HL-60 (cell line): ENCODE measurements at regions not wholly inside any gene's neighbourhood (a gene's known extent, or its start where the extent isn't known, plus 50 kb on each side); places are given as distances from the start of the nearest gene placed in this dataset.

Source experiments
- DNase-seq, 2 experiments: peaks; one replicate each; pipeline ENCODE4 v3.0.0-alpha.2; 2010 to 2020; ENCODE audit warnings: low read depth in 1 of 2, low spot score in 1 of 2
- H3K27ac ChIP-seq: fragments of 250-450 bp; sonication (Bioruptor Pico); replicated peaks from 2 replicates; pipeline ENCODE4 v1.5.1; 2020; ENCODE audit warnings: mild to moderate bottlenecking, moderate library complexity
- H3K27me3 ChIP-seq: fragments of 250-450 bp; sonication (Bioruptor Pico); 2 replicates; pipeline ENCODE4 v1.5.1; 2021; ENCODE audit warnings: mild to moderate bottlenecking, moderate library complexity; ENCODE audit not compliant: insufficient read depth, poor library complexity, severe bottlenecking
- H3K4me3 ChIP-seq: replicated peaks from 2 replicates; pipeline ENCODE4 v1.5.1; 2011; ENCODE audit warnings: mild to moderate bottlenecking, control low read depth, low read length; ENCODE audit not compliant: insufficient read depth
- GABPA ChIP-seq: IDR thresholded peaks from 2 replicates; pipeline ENCODE4 v1.6.1; 2012; ENCODE audit warnings: low read depth
- POLR2AphosphoS5 ChIP-seq: IDR thresholded peaks from 2 replicates; pipeline ENCODE4 v1.6.1; 2012; ENCODE audit warnings: low read depth
- REST ChIP-seq: IDR thresholded peaks from 2 replicates; pipeline ENCODE4 v1.6.1; 2012; ENCODE audit warnings: low read depth; ENCODE audit not compliant: insufficient replicate concordance
- SPI1 ChIP-seq: IDR thresholded peaks from 2 replicates; pipeline ENCODE4 v1.6.1; 2012; ENCODE audit warnings: low read depth, mild to moderate bottlenecking, borderline replicate concordance
- TF ChIP-seq, protein P1 (sequence below): IDR thresholded peaks from one replicate; pipeline ENCODE4 v1.5.1; 2011; ENCODE audit warnings: low read length, control low read depth, inconsistent platforms; ENCODE audit not compliant: insufficient read depth

GRCh38 chr14:100399052-100399849 is 76.1 kb downstream of the SLC25A47 start:
- no peak for DNase-seq
- Histone ChIP-seq H3K27ac (no peak overlapping the region), H3K27me3 (no peaks in the 10 kb centered on the region), H3K4me3 (no peak overlapping the region)
- TF ChIP-seq SPI1, result no peak
- TF ChIP-seq, protein P1, sequence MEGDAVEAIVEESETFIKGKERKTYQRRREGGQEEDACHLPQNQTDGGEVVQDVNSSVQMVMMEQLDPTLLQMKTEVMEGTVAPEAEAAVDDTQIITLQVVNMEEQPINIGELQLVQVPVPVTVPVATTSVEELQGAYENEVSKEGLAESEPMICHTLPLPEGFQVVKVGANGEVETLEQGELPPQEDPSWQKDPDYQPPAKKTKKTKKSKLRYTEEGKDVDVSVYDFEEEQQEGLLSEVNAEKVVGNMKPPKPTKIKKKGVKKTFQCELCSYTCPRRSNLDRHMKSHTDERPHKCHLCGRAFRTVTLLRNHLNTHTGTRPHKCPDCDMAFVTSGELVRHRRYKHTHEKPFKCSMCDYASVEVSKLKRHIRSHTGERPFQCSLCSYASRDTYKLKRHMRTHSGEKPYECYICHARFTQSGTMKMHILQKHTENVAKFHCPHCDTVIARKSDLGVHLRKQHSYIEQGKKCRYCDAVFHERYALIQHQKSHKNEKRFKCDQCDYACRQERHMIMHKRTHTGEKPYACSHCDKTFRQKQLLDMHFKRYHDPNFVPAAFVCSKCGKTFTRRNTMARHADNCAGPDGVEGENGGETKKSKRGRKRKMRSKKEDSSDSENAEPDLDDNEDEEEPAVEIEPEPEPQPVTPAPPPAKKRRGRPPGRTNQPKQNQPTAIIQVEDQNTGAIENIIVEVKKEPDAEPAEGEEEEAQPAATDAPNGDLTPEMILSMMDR, result no peak
- no peak for TF ChIP-seq POLR2AphosphoS5
- TF ChIP-seq GABPA, result no peak
- TF ChIP-seq REST, result no peak

- no peak overlapping the region for H3K4me3 ChIP-seq
- TF ChIP-seq SPI1 (no peak), REST (no peak), POLR2AphosphoS5 (no peak), GABPA (no peak)
- TF ChIP-seq, protein P1, result no peak
- no peak overlapping the region for H3K27ac ChIP-seq
- H3K27me3 ChIP-seq, result no peaks in the 10 kb centered on the region
- no peak for DNase-seq
Observed at GRCh38 chr14:100400115-100400514, 77.0 kb downstream of the SLC25A47 start.

- Histone ChIP-seq H3K27ac (no peak overlapping the region), H3K4me3 (no peak overlapping the region), H3K27me3 (no peaks in the 10 kb centered on the region)
- DNase-seq, result no peak
- TF ChIP-seq, protein P1, result no peak
- no peak for TF ChIP-seq SPI1
- TF ChIP-seq POLR2AphosphoS5, result no peak
- no peak for TF ChIP-seq REST
- TF ChIP-seq GABPA, result no peak
Observed at GRCh38 chr14:100401031-100401692, 78.0 kb downstream of the SLC25A47 start.
